GM18508 (cell line): ENCODE measurements at regions not wholly inside any gene's neighbourhood (a gene's known extent, or its start where the extent isn't known, plus 50 kb on each side); places are given as distances from the start of the nearest gene placed in this dataset.

ENCODE experiments used
- ATAC-seq: cut with Tn5 transposase; IDR thresholded peaks from one replicate; pipeline ENCODE4 v1.9.1; 2021; ENCODE audit warnings: moderate number of reproducible peaks; ENCODE audit not compliant: insufficient read depth, unreplicated experiment

DNA sequence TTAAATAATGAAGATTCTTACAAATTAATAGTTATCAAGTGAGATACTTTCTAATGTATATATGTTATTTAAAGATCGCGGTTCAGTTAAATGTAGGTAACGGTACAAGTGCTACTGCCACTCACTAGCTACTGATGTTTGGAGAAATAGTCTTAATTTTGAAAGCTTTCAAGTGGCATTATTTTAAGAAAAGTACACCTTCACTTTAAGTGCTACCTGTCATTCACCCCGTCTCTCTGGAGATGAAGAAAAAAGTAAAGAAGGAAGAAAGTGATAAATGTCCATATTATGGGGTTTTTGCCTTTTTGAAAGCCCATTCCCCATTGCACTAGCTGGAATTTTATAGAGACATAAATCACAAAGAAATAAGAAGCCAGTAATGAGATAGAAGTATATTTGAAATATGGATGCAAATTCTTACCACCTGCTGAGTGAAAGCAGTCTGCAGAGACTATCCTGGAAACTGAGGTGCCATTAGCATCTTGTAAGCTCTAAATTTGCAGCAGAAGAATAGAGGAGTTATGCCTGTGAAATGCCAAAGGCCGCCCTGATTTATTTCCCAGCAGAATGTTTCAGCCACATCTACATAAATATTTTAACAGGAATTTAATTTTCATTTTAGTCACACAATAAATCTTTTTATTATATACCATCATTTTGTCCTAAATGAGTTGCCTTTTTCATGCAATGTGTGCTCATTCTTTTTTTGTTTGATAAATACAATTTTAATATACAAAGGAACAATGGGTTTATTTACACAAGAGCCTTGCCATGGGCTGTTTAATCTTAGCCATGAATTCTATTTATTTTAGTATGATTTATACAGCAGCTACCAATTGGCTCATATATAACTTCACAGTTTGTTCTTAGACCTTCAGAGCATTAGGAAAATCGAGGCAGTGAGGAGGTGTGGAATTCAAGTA is 489.9 kb upstream of the RAG2 start:
- ATAC-seq = no peak

GRCh38 chr11:37078521-37078920 is 480.5 kb upstream of the RAG2 start:
- no peak for ATAC-seq

GRCh38 chr11:37076866-37077265 is 478.8 kb upstream of the RAG2 start:
- ATAC-seq = no peak

DNA sequence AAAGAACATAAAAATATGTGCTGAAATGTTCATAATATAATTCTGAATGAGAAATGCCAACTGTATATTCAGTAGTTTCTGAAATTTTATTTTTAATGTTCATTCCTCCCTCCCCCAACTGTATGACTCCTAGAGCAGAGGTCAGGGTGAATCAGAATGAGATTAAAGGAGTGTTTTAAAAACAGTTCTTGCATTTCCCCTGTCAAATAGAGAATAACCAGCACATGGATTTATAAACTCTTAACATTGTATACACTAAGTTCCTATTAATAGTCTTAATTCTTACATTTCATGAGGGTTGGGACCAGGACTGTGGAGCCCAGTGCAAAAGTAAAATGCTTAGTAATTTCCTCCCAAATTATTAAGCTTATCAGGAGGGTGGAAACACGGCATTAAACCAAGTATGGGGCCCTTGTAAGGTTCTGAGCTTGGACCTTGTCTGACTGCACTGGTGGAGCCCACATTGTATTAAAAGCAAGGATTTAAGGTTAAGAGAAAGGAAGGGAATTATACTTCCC is 474.6 kb upstream of the RAG2 start:
- ATAC-seq = no peak

DNA sequence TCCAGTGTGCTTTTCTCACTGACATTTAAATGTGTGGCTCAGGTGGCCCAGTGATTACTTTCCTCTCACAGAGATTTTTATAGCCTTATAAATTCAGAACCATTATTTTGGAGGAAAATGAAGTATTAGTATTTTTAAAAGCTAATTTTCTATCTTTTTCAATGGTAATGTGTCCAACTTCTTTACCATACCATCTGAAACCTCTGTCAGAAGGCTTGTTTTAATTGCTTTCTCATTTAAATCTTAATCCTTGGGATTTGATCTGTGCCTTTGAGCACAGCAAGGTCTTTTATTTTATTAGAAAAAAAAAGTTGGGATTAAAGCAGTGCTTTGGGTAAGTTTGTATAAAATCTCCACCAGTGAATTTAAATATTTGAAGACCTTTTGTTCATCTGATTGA is 452.3 kb upstream of the RAG2 start:
- ATAC-seq = no peak

DNA sequence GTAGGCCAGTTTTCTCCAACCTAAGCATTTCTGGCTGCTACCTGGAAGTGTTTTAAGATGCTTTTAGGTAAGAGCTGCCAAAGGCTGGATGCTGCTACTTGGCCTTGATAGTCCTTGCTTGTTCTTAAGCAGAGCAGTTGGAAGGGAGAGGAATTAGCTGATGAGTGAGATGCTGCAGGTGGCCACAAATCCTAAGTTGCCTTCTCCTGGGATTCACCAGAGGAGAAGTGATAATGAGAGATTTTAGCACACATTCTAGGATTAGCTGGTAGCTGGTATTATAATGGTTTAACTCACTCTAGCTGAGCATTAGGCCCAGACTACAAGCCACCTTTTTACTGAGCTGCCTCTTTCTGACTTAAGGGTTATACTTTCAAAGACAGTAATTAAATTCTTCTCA is 442.9 kb upstream of the RAG2 start:
- ATAC-seq = no peak

- no peak for ATAC-seq
Observed at GRCh38 chr11:37038911-37039310, 440.9 kb upstream of the RAG2 start.

- ATAC-seq = no peak
Observed at GRCh38 chr11:37026741-37027140, 428.7 kb upstream of the RAG2 start.

DNA sequence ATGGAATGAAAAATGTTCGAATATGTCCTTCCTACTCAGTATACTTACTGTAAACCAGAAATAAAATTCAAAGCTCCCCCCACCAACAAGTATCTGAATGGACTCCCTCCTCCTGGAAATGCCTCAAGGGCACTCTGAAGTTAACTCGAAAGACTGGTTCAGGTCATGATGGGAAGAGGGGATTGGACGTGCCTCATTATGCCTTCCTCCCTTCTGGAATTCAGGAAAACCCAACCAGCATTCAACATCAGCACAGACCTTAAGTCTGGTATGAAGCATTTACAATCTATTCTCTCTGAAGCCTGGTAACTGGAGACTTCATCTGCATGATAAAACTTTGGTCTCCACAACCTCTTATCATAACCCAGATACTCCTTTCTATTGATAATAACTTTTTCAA is 428.3 kb upstream of the RAG2 start:
- ATAC-seq = no peak

- no peak for ATAC-seq
Observed at GRCh38 chr11:37006563-37006962, 408.5 kb upstream of the RAG2 start.

- no peak for ATAC-seq
Observed at GRCh38 chr11:37002831-37003230, 404.8 kb upstream of the RAG2 start.

- ATAC-seq = no peak
Observed at GRCh38 chr11:36997656-36998055, 399.6 kb upstream of the RAG2 start.

GRCh38 chr11:36996795-36997194 is 398.8 kb upstream of the RAG2 start:
- ATAC-seq = no peak

DNA sequence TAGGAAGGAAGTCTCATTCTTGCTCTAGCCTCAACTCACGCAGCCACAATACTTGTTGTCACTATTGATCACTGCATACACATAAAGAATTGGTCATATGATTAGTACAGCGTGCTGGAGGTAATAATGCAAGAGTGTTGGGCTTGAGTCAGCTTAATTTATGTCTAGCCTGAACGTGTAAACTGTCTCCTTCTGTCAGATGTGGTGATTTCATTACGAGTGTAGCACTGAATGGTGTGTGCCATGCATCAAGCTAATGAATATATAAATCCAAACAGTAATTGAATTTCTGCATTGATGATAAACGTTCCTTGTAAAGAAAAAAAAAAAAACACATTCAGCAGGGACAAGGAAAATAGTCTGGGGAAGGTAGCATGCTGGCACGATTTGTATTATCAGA is 396.2 kb upstream of the RAG2 start:
- no peak for ATAC-seq

DNA sequence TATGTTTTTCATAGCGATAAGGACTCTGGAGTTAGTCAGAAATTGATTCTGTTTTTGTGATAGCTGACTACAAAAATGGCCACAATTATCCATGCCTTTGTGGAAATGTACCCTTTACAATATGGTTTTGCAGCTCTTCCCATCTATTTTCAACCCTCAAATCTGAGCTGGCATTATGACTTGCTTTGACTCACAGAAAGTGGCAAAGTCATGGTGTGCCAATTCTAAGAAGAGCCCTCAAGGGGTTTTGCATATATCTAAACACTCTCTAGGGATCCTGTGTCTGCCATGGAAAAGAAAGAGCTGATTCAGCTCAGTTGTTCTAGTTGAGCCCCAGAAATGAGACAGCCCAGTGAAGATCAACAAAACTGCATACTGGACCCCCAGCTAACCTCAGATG is 390.5 kb upstream of the RAG2 start:
- no peak for ATAC-seq

DNA sequence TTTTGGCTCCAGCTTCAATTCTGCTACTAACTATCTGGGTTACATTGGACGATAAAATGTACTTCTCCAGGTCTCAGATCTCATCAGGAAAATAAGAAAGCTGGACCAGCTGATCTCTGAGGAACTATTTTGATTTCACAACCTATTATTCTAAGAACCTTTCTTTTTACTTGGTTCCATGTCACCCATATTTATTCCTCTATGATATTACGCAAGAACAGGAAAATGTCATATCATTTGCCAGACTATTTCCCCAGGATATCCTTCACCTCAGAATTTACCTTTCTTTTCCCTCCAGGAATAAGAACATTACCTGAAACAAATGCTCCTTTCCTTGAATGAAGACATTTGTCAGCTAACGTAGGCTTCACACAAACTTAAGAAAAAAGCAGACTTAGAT is 387.5 kb upstream of the RAG2 start:
- ATAC-seq = no peak

DNA sequence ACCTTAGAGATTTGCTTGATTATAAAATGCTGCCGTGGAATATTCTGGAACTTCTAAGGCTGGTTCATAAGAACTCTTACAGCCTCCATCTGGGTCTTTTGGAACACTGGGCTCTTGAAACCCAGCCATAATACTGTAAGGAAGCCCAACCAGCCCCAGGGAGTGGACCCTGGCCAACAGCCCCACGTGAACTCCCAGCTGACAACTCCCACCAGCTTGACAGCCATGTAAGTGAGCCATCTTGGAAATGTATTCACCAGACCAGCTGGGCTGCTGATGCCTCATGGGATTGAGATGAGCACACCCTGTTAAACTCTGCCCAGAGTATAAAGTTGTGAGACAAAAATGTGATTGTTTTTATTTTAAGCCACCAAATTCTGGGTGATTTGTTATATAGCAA is 378.7 kb upstream of the RAG2 start:
- no peak for ATAC-seq

- no peak for ATAC-seq
Observed at GRCh38 chr11:36974771-36975170, 376.7 kb upstream of the RAG2 start.

- no peak for ATAC-seq
Observed at GRCh38 chr11:36953976-36954375, 355.9 kb upstream of the RAG2 start.

GRCh38 chr11:36948460-36949127 is 350.6 kb upstream of the RAG2 start:
- ATAC-seq = no peak

DNA sequence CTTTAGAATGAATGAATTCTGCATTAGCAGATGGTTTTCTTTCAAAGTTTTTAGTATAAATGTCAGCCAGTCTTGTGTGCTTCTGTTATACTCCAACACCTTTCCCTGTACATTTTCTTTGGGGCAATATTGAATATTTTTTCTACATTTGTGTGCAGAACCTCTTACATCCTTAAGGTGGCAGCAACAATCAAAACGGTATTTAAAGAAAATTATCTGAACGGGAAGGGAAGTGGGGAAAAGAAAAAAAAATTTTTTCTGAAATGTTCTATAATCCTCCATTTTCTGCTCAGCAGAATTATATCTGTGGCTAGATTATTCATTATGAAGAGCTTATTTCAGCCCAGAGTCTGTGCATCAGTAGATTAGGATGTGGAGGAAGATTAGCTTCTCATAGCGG is 347.3 kb upstream of the RAG2 start:
- no peak for ATAC-seq

- ATAC-seq = no peak
Observed at GRCh38 chr11:36933481-36933880, 335.4 kb upstream of the RAG2 start.
